Gastroesophageal sphincter (tissue), 2 donors: ENCODE measurements at regions not wholly inside any gene's neighbourhood (a gene's known extent, or its start where the extent isn't known, plus 50 kb on each side); places are given as distances from the start of the nearest gene placed in this dataset.

Experiments
- POLR2A ChIP-seq, 2 donors: fragments of 450-650 bp; IDR thresholded peaks; one replicate each; pipeline ENCODE4 v1.6.1; 2017; ENCODE audit warnings: antibody characterized with exemption in 2 of 2, mild to moderate bottlenecking in 2 of 2, moderate library complexity in 1 of 2
- POLR2AphosphoS5 ChIP-seq: sonication (generic); formaldehyde crosslinking; IDR thresholded peaks from one replicate; pipeline ENCODE4 v1.6.1; 2017; ENCODE audit warnings: antibody characterized with exemption

DNA sequence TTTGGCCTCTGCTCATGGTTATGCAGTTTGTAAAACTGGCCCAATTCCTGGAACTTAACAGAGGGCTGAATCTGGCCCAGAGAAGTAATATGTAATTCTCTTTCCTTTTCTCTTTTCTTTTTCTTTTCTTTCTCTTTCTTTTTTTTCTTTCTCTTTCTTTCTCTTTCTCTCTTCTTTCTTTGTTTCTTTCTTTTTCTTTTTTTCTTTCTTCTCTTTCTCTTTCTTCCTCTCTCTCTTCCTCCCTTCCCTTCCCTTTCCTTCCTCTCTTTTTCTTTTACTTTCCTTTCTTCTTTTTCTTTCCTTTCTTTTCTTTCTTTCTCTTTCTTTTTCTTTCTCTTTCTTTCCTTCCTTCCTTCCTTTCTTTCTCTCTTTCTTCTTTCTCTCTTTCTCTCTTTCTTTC is 88.8 kb upstream of the SLITRK5 start:
- no peak for TF ChIP-seq POLR2AphosphoS5
- no peak for TF ChIP-seq POLR2A (IDR thresholded peaks at IDR 0.05)
